ENCODE measurements at regions not wholly inside any gene's neighbourhood (a gene's known extent, or its start where the extent isn't known, plus 50 kb on each side); places are given as distances from the start of the nearest gene placed in this dataset.
"Not testable (repeated sequence)": the region's sequence is repeated elsewhere in the genome, so short reads cannot be mapped to it uniquely, and the experiment has no call there.

- not testable (repeated sequence) for DNase-seq
Observed at GRCh38 chr7:66459783-66460413, 168.8 kb upstream of the KCTD7 start.

- no peak for DNase-seq
Observed at GRCh38 chr7:66460921-66461361, 167.7 kb upstream of the KCTD7 start.

- DNase-seq = not testable (repeated sequence)
Observed at GRCh38 chr7:66461397-66461796, 167.3 kb upstream of the KCTD7 start.

GRCh38 chr7:66462831-66463230, 165.8 kb upstream of the KCTD7 start:
- DNase-seq = not testable (repeated sequence)

- DNase-seq = no peak
Observed at GRCh38 chr7:66464059-66464458, 164.6 kb upstream of the KCTD7 start.

- DNase-seq = no peak
Observed at GRCh38 chr7:66466081-66466600, 162.5 kb upstream of the KCTD7 start.

- DNase-seq = no peak
Observed at GRCh38 chr7:66467887-66468286, 160.8 kb upstream of the KCTD7 start.

GRCh38 chr7:66473064-66473463, 155.6 kb upstream of the KCTD7 start:
- DNase-seq = not testable (repeated sequence)

GRCh38 chr7:66474441-66474840, 154.2 kb upstream of the KCTD7 start:
- DNase-seq = no peak

GRCh38 chr7:66476056-66476455, 152.6 kb upstream of the KCTD7 start:
- not testable (repeated sequence) for DNase-seq

- DNase-seq = not testable (repeated sequence)
Observed at GRCh38 chr7:66477822-66478397, 150.8 kb upstream of the KCTD7 start.

GRCh38 chr7:66481229-66481628, 147.5 kb upstream of the KCTD7 start:
- not testable (repeated sequence) for DNase-seq

- not testable (repeated sequence) for DNase-seq
Observed at GRCh38 chr7:66489065-66489464, 139.6 kb upstream of the KCTD7 start.

- DNase-seq = not testable (repeated sequence)
Observed at GRCh38 chr7:66489741-66490140, 138.9 kb upstream of the KCTD7 start.

- peak; percentile 22 to 73 for DNase-seq
Observed at GRCh38 chr7:66490979-66491378, 137.7 kb upstream of the KCTD7 start.

- DNase-seq = not testable (repeated sequence)
Observed at GRCh38 chr7:66492405-66492804, 136.3 kb upstream of the KCTD7 start.

- peak; percentile 98 to 99 for DNase-seq
Observed at GRCh38 chr7:66493235-66494205, 135.2 kb upstream of the KCTD7 start.

- DNase-seq = no peak
Observed at GRCh38 chr7:66497346-66497745, 131.3 kb upstream of the KCTD7 start.

- DNase-seq = no peak
Observed at GRCh38 chr7:66500087-66500486, 128.6 kb upstream of the KCTD7 start.

- no peak for DNase-seq
Observed at GRCh38 chr7:66502230-66503035, 126.2 kb upstream of the KCTD7 start.

- no peak for DNase-seq
Observed at GRCh38 chr7:66503036-66503370, 125.7 kb upstream of the KCTD7 start.

GRCh38 chr7:66503551-66504031, 125.1 kb upstream of the KCTD7 start:
- DNase-seq = no peak

Measured in NCI-H2081 (cell line).